Stimulated activated CD8-positive, alpha-beta memory T cell treated with anti-CD3 and anti-CD28 coated beads, Interleukin-7, amount 100 ng/mL, for 48 hours (primary cell): ENCODE measurements at regions not wholly inside any gene's neighbourhood (a gene's known extent, or its start where the extent isn't known, plus 50 kb on each side); places are given as distances from the start of the nearest gene placed in this dataset.

Experiments used
- DNase-seq, 2 donors: peaks; one replicate each; pipeline ENCODE4 v3.0.0-alpha.2; 2020; ENCODE audit warnings: low read depth in 1 of 2; ENCODE audit errors: extremely low read depth in 1 of 2

- DNase-seq, result no peak
These were observed 539.6 kb downstream of the CCDC171 start for GRCh38 chr9:16092142-16093091.

DNA sequence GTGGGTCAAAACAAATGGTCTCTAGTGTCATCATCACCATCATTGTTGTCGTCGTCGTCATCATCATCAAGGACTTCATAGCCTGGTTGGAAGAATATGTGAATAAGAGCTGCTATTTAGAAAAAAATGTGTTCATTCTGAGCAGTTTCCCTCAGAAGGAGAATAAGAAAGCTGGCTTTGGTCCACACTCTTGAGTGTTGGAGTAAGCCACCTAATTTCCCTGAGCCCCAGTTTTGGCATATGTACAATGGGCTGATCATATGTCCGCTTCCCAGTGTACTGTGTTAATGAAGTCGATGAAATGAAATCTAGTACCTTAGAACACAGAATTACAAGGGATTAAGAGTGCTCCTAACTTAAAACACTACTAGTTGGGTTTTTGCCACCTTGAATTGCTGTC lies 545.5 kb downstream of the CCDC171 start:
- DNase-seq, result no peak

DNA sequence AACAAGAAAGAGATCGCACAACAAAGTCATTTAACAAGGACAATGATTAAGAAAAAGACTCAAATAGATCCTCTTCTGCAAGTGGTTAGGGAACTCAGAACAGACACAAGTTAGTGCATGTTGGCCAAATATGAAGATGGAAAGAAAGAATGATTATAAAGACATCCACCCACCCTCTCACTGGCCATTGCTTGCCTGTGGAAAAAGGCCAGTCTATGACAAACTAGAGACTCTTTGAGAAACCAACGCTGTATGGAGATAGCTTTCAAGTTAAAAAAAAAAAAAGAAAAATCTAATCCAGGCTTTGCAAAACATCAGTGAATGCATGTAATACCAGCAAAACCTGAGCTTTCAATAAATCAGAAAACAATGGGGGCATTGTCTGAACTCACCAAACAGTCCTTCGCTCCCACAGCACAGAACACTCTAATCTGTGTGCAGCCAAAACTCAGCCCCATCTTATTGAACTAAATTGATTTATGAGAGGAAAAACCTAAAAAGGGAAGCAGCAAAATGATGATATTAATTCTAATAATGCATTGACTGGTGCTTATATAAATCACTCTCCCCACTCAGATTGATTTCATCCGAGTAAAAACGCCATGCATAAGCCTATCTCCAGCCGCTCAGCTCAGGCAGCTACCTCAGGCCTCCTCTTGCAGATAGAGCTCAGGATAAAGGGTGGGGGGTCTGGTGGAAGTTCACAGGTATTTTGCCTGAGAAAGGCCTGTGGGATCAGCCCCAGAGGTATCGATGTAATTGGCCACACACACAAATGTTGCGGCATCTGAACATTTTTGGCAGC lies 547.1 kb downstream of the CCDC171 start:
- no peak for DNase-seq

DNA sequence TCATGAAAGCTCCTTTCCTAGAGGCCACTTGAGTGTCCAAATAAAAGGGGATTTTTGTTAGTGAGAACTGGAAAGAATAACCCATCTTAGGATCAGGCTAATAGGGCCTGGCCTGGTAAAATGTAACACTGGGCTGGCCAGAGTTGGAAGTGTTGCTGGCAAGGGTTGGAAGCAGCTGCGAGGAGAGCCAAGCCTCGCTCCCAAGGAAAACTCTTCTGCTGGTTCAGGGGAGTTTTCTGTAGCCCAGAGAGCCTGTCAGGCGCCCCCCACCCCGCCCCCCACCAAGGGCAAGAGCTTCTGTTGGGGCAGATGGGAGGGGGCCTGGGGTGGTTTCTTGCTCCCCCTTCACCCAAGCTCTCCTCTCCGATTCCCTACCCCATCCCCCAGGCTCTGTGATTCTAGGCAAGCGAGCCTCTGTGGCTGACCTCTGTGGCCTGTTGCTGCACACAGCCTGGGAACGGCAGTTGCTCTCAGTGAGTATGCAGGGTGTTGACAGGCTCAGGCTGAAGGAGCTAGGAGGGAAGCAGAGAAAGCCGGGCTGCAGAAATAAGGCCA lies 547.8 kb downstream of the CCDC171 start:
- DNase-seq, result no peak

DNA sequence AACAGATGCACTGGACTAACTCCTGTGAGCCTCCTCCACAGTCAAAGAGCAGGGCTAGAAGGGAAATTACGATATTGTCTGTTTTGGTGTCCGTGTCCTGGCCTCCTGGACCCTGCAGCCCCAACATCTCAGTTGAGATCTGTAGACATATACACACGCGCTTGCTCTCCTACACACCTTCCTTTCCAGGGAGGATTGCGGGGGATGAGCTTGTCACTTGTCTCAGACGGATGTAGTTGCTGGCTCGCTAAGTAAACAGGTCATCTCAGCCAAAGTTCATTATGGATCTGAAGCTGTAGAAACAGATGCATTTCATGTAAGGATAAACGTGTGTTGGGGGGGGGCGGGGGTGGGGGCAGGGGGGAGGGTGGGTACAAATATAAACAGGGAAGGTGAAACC lies 549.3 kb downstream of the CCDC171 start:
- DNase-seq, result no peak

DNA sequence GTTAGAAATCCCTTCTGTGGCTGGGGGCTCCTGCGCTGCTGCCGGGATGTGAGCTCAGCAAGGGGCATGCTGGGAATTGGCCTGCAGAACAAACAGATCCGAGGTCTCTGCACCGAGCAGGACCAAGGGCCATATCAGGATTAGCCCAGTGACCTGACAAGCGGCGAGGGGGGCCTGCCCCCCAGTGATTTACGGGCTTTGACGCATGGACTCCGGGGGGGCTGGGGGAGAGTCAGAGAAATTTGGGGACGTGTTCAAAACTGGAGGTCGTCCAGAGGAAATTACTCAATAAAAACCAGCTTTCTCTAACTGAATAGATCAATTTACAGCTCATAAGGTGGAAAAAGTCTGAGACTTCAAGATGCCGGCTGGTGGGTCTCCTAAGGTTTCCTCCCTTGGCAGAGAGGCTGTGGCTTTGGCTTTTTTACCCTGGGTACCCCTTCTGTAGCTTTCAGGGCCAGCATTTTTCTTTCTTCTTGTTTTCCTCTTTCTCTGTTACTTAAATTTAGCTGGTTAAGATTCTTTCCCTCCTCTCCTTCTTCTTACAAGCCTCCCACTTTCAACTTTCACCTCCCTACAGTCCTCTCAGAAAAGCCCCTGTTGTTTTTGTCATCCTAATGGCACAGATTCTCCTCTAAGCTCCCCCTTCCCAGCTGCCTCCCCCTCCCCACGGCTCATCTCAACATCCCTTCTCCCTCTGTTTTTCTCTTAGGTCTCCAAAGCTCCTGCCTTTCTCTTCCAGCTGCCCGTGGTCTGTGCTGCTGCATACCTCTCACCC lies 551.0 kb downstream of the CCDC171 start:
- no peak for DNase-seq

DNA sequence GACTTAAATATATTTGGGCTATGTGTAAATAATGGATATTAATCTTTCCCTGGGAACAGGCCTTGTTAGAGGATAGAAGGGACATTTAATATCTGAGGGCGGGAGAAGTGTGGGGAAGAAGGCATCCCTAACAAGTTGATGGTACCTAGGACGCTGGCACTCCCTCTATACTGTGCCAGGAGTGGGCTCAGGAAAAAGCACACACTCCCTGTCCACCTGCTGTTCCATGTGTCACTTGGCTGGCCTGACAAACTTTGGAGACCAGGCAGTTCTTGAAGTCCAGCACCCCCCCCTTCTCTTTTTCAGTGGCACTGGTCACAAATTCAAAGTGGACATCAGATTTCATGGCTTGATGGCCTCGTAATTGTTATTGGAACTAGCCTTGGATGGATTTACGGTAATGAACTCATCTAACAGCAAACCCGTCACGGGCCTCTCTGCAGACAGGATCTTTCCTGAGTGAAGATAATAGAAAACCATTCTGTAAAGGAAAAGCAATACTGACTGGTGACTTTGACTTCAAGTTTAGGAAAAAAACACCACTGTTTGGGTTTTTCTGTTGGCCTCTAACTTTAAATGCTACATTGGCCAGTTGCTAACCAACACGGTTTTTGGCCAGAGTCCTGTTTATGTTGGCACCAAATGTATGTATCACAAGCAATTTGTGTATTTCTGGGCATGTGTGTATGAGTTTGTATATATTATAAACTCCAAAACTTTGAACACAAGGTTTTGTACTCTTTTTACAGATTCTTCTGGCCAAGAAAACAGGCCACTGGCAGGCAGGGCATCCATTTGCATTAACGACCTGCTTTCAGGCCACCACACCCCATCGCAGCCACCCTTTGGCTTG lies 552.6 kb downstream of the CCDC171 start:
- no peak for DNase-seq

GRCh38 chr9:16106021-16106571 lies 553.3 kb downstream of the CCDC171 start:
- no peak for DNase-seq

GRCh38 chr9:16112116-16112515 lies 559.3 kb downstream of the CCDC171 start:
- no peak for DNase-seq

- DNase-seq, result no peak
These were observed 563.2 kb downstream of the CCDC171 start for GRCh38 chr9:16115994-16116393.

DNA sequence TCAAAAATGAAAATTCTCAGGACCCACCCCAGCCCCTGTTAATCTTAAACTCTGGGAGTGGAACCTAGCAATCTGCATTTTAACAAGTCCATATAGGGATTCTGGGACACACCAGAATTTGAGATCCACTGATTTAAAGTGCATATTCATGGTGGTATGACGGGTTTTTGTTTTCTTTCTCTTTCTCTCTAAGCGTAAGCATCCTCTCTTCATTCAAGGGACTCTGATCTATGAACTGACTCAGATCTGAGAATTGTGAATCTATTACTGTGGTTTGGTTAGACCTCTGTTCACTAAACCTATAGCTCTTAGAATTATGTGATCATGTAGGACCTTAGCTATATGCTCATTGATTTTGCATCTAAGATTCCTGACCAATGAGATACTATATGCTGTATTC lies 565.2 kb downstream of the CCDC171 start:
- DNase-seq, result no peak

GRCh38 chr9:16119261-16120230 lies 566.7 kb downstream of the CCDC171 start:
- no peak for DNase-seq

GRCh38 chr9:16120231-16120641 lies 567.4 kb downstream of the CCDC171 start:
- DNase-seq, result no peak

DNA sequence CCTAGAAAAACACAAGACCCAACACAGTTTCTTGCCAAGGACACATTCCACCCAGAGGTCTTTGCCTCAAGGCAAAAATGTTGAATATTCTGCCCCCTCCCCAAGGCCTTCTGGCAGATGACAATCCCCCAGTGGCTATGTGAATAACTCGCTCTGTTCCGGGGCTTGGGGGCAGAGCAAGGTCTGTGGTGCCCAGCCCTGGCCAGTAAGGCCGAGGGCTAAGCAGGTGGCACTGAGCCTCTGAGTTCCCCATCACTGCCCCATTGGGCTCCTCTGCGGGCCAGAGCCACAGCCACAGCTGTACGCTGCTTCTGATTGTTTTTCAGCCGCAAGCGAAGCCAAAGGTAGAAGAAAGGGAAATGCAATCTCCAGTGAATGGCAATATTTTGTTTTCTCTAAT lies 567.9 kb downstream of the CCDC171 start:
- no peak for DNase-seq

DNA sequence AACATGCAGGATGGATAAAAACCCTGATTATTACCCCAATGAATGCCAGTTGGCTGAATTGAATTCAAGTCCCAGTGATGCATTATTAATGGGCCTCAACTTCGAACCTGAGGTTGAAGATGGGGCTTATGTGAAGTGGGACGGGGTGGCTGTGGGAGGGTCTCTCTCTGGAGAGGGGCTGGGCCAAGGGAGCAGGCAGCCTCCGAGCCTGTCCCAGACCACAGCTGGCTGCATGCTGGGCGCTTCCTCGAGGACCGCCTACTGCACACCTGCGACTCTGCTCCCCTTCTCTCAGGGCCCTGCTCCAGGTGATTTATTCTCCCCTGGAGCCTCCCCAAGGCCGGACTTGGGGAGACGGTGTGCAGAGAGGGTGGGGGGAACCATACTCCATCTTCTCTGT lies 568.3 kb downstream of the CCDC171 start:
- DNase-seq, result no peak

DNA sequence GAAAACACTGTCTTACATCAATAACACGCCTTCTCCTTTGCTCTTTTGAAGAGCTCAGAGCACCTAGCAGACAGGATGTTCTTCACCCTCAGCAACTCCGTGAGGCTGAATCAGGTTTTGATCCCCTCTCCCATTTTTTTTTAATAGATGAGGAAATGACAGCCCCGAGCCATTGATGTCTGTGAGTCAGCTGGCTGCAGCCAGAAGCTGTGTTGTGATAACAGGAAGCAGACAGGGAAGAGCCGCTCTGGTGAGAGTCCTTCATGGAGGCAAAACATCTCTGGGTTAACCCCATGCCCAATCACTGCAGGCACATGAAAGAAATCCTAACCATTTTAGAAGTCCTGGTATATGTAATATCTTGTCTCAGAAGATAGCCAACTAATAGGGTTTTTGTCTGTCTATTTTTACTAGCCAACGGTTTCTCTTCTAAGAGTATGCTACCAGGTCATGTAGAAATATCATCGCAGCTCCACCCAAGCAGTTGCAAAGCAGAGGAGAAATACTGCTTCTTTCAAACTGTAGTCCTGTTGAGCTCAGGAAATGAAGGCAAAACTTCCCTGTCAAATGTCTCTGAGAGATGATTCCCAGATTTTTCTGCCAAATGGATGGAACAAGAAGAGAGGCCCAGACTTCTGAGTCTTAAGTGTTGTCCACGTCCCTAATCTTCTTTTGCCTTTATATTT lies 568.9 kb downstream of the CCDC171 start:
- DNase-seq, result no peak

DNA sequence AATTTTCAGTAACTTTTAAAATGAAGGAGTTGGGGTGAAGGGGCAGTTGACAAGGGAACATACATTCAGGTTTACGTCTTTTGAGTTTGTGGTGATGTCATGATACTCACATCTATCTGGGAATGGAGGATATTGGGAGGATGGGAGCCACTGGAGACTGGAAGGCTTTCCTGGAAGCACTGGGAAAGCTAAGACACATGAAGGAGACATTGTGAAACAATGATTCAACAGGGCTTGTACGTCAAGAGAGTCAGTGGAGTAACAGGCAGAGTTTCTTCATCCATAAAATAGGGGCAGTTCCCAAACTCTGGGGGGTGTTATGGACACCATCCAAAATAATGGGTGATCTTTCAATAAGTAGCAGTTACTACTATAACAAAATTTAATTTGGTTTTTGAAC lies 572.8 kb downstream of the CCDC171 start:
- no peak for DNase-seq

GRCh38 chr9:16126042-16126441 lies 573.2 kb downstream of the CCDC171 start:
- DNase-seq, result no peak
